ENCODE measurements at regions not wholly inside any gene's neighbourhood (a gene's known extent, or its start where the extent isn't known, plus 50 kb on each side); places are given as distances from the start of the nearest gene placed in this dataset.

- H3K9ac ChIP-seq (ENCODE audit: insufficient read depth in 1 of 2, low read depth in 2 of 2, low read length in 2 of 2), result no peak overlapping the region
- H3K79me2 ChIP-seq (ENCODE audit: control insufficient read depth, insufficient read depth, low read length), result no peaks in the 10 kb centered on the region
- H3K27ac ChIP-seq (ENCODE audit: extremely low read depth, low read depth, low read length), result no peak overlapping the region
- no peak for TF ChIP-seq ZBTB43 (CRISPR knock-in tag; IDR thresholded peaks at IDR 0.05)
- TF ChIP-seq ZNF668 (CRISPR knock-in tag; IDR thresholded peaks at IDR 0.05), result no peak
- no peak for TF ChIP-seq ZBTB9 (CRISPR knock-in tag; IDR thresholded peaks at IDR 0.05)
- no peak for TF ChIP-seq DACH1 (IDR thresholded peaks at IDR 0.05; ENCODE audit: partially characterized antibody)
- TF ChIP-seq BRF2 (IDR thresholded peaks at IDR 0.05; ENCODE audit: borderline replicate concordance, insufficient read depth, insufficient read length), result no peak
- no peak for TF ChIP-seq TAL1 (IDR thresholded peaks at IDR 0.05)
- no peak for TF ChIP-seq ZNF282 (CRISPR knock-in tag; IDR thresholded peaks at IDR 0.05)
- no peak for TF ChIP-seq GATA2 (CRISPR knock-in tag; IDR thresholded peaks at IDR 0.05)
- TF ChIP-seq ZNF431 (CRISPR knock-in tag; IDR thresholded peaks at IDR 0.05), result no peak
- TF ChIP-seq VEZF1 (CRISPR knock-in tag; IDR thresholded peaks at IDR 0.05), result no peak
- ChIA-PET POLR2A (no interaction called here), CTCF (ENCODE audit: low intra/inter-chr PET ratio) (no interaction called here)
- no peaks in the 10 kb centered on the region for H3K4me1 ChIP-seq (replicated peaks in 1 of 2; ENCODE audit: control insufficient read depth in 2 of 2, insufficient read depth in 2 of 2, low read length in 2 of 2)
- H3K9me1 ChIP-seq (ENCODE audit: control insufficient read depth, insufficient read depth, low read length), result no peaks in the 10 kb centered on the region
- FAIRE-seq, result no peak
- no peak overlapping the region for H3K4me3 ChIP-seq
- no peaks in the 10 kb centered on the region for H4K20me1 ChIP-seq (replicated peaks; ENCODE audit: control insufficient read depth, insufficient read depth, low read length)
- intact Hi-C loops (cut with micrococcal nuclease) (no loop called here), in situ Hi-C loops (cut with MboI) (no loop called here)
- H3K9me3 ChIP-seq (replicated peaks; ENCODE audit: control insufficient read depth, insufficient read depth, low read depth, low read length), result no peaks in the 10 kb centered on the region
- 4% methylated on average over 2 of the region's 2 CpGs for WGBS (ENCODE audit: insufficient coverage, low coverage, missing lambda C conversion rate)
- H3K36me3 ChIP-seq (ENCODE audit: control insufficient read depth, insufficient read depth, low read length), result no peaks in the 10 kb centered on the region
- BruUV-seq (replicated peaks), result no TSS peak
- no peak for ATAC-seq
- no peak overlapping the region for H2AFZ ChIP-seq (ENCODE audit: low read depth, low read length)
- no peaks in the 10 kb centered on the region for H3K27me3 ChIP-seq (ENCODE audit: control insufficient read depth in 2 of 2, insufficient read depth in 2 of 2, low read length in 2 of 2)
- no peak for DNase-seq (ENCODE audit: extremely low read depth in 1 of 4, low spot score in 3 of 4)
- H3K4me2 ChIP-seq (ENCODE audit: insufficient read depth, low read length), result no peak overlapping the region
Measured at GRCh38 chr2:122367646-122368010, 612.2 kb downstream of the TSN start.
